ENCODE measurements at regions not wholly inside any gene's neighbourhood (a gene's known extent, or its start where the extent isn't known, plus 50 kb on each side); places are given as distances from the start of the nearest gene placed in this dataset.

DNA sequence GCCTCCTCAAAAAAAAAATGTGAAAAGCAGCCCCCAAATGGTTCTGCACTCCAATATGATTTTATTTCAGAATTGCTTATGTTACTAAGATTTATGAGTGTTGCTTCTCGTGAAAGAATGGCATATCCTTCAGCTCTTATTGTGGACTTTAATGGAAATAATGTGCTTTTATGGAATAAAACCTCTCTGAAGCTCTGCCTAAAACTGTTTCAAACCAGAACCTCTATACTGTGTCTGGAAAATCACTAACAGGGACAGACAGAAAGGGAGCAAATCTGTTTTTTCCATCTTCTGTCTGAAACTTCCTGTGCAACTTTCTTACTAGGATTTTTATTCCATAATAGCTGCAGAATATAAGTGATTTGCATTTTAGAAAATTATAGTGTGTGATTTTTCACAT lies 493.1 kb downstream of the ANKRD50 start:
- no peak for DNase-seq (ENCODE audit: low spot score)

DNA sequence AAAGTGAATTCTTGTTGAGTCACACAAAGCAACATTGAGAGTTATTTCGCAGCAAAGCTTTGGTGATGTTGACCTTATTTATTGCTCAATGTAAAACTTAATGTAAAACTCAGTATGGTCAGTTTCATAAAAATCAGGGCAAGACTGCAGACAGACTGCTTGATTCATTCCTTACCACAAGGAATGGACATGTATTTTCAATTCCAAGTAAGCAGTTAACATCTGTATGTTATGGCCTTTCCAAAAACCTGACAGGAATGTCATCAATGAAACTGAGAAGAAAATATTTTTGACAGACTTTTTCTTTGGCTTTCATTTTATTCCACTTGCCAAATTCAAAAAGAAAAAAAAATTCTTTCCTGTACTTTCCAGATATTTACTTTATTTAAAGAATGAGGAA lies 488.3 kb downstream of the ANKRD50 start:
- DNase-seq (ENCODE audit: low spot score), result no peak

DNA sequence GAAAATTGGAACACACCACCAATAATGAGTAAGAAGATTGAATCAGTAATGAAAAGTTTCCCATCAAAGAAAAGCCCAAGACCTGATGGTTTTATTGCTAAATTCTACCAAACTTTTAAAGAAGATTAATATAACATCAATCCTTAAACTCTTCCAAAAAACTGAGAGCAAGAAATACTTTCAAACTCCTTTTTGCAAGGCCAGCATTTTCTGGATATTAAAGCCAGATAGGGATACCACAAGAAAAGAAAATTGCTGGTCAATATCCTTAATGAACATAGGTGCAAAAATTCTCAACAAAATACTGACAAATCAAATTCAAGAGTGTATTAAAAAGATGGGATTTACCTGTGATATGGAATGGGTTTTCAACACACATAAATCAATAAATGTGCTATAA lies 484.6 kb downstream of the ANKRD50 start:
- no peak for DNase-seq (ENCODE audit: low spot score)

- DNase-seq (ENCODE audit: low spot score), result no peak
Observed at GRCh38 chr4:124230268-124230667, 482.3 kb downstream of the ANKRD50 start.

- no peak for DNase-seq (ENCODE audit: low spot score)
Observed at GRCh38 chr4:124234771-124235170, 477.8 kb downstream of the ANKRD50 start.

GRCh38 chr4:124243671-124244366 lies 468.7 kb downstream of the ANKRD50 start:
- no peak for DNase-seq (ENCODE audit: low spot score)

- no peak for DNase-seq (ENCODE audit: low spot score)
Observed at GRCh38 chr4:124253080-124253479, 459.5 kb downstream of the ANKRD50 start.

DNA sequence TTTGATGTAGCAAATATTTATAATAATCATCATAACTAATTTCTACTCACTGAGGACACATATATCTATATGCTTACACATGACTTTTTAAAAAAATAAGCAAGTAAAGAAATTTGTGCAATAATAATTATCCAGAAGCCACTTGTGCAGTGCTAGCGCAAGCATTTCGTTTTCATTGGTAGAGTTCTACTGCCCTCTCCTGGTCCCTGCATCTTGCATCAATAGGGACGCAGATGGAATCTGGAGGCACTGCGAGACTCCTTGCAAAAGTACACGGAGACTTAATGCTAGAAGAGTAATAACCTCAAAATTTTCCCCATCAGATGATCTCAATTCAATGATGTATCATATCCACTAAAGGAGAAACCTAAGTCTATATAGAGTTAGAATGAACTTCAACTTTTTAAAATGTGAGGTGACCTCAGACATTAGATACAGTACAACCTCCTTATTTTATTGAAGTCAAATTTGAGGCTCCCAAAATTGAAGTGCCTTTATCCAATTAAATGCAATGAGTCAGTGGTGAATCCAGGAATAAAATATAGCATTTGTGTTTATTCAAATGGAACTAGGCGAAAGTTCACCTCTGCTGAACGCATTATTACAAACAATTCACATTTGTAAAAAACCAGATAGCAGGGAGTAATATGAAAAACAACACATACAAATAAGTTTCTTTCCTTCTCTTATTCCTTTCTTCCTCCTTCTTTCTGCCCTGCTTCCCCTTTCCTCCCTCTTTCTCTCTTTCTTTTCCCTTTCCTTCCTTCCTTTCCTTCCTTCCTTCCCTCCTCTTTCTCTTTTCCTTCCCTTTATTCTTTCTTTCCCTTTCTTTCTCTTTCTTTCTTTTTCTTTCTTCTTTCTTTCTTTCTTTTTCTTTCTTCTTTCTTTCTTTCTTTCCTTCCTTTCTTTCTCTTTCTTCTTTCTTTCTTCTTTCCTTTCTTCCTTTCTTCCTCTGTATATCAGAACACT lies 450.0 kb downstream of the ANKRD50 start:
- peak; percentile 87 for DNase-seq (ENCODE audit: low spot score)

DNA sequence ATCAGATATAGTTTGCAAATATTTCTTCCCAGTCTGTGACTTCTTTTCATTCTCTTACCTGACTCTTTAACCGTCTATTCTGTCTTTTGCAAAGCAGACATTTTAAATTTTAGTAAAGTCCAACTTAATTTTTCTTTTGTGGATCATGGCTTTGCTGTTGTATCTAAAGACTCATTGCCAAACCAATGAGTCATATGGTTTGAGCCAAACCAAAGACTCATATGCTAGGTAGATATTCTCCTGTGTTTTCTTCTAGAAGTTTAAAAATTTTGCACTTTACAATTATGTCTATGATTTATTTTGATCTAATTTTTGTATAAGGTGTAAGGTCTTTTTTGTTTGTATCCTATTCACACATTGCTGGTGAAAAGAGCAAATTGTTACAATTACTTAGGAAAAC lies 446.8 kb downstream of the ANKRD50 start:
- DNase-seq (ENCODE audit: low spot score), result no peak

DNA sequence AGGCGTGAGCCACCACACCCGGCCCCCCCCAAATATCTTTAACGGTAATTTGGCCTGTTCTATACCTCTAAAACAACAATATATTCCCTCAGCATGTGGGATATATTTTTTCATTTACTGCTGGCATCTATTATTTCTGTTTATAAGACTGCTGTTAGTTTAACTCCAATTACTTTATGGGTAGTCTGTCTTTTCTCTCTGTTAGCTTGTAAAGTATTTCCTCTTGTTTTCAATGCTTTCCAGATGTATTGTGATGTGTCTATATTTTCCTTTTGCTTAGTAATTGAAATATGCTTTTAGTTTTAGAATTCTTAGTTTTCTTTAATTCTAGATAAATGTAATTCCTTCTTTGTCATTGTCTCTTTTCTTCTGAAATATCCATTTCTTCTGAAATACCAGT lies 445.8 kb downstream of the ANKRD50 start:
- no peak for DNase-seq (ENCODE audit: low spot score)

DNA sequence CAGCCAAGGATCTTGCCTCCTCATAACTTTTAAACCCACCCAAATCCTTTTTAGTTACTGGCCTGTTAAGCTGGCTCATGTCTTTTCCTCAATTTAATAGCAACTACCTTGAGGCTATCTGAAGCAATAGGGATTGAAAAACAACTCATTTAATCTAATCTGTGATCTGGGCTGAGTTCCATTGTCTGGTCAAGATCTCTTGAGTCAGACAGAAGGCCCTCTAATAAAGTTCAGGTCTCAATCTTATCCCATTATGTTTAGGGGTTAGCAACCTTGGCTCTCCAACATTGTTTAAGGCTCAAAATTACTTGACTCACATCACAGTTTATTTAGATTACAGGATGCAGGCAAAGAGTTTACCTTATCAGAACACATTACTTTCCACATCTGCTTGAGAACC lies 436.1 kb downstream of the ANKRD50 start:
- no peak for DNase-seq (ENCODE audit: low spot score)

DNA sequence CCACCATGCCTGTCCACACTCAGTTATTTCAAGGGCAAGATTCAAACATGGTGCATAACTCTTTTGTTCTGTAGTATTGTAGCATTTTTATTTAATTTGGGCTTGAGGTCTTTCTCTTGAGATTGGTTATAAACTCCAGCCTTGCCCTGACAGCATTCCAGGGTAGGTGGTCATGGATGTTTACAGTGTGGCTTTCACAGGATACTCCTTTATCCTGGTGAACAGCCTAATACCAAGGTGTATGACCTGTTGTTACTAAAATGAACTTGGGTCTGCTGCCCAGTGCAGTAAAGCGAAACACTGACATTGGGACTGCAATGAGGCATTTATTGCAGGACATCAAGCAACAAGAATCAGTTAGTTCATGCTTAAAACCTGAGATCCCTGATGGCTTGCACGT lies 434.8 kb downstream of the ANKRD50 start:
- no peak for DNase-seq (ENCODE audit: low spot score)

DNA sequence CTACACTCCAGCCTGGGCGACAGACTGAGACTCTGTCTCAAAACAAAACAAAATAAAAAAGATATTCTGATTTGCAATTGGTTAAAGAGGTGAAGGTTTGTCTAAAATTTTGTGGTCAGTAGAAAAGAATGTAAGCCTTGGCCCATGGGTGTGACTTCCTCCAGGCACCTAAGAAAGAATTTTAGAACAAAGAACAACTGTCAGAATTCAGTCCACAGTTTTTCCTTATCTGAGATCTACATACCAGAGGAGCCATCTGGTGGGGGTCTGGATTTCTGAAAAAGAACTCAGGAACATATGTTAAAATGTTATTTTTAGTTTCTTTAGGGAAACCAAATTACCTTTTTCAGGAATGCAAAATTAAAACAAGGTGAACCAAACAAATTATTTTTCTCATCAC lies 434.1 kb downstream of the ANKRD50 start:
- DNase-seq (ENCODE audit: low spot score), result no peak

GRCh38 chr4:124279741-124280140 lies 432.8 kb downstream of the ANKRD50 start:
- peak; percentile 11 for DNase-seq (ENCODE audit: low spot score)

- no peak for DNase-seq (ENCODE audit: low spot score)
Observed at GRCh38 chr4:124282301-124282898, 430.1 kb downstream of the ANKRD50 start.

DNA sequence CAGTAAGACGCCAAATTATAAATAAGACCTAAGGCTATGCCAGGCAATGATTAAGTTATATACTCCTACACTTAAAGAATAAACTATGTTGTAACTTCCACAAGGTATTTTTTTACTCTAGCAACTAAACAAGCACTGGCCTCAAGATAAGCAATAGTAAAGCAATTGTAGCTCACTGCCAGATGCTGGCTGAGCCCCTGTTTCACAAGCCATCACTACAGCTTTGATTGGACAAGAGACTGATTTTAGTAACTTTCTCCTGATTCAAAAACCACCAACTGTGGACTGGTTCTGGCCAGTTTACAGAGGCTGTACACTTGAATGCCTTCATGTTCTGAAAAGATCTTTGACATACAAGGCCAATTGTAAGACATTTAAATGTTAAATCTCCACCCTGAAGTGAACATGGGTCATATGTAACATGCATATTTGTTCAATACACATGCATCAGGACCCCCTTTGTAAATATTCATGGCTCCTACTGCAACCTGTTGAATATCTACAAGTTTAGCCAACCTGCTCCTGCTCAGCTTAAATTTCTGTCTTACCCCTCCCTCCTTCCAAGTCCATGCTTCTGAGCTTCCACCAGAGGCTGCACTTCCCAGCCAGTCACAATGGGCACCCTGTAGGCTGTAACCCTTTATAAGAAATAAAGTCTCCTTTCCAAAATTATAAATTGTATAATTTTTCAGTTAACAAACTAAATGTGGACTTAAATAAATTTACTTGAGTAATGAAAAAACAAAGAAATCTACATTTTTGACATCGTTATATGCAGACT lies 423.6 kb downstream of the ANKRD50 start:
- DNase-seq (ENCODE audit: low spot score), result no peak

- DNase-seq (ENCODE audit: low spot score), result no peak
Observed at GRCh38 chr4:124290678-124291077, 421.9 kb downstream of the ANKRD50 start.

- DNase-seq (ENCODE audit: low spot score), result no peak
Observed at GRCh38 chr4:124295413-124295812, 417.1 kb downstream of the ANKRD50 start.

GRCh38 chr4:124304941-124305340 lies 407.6 kb downstream of the ANKRD50 start:
- no peak for DNase-seq (ENCODE audit: low spot score)

DNA sequence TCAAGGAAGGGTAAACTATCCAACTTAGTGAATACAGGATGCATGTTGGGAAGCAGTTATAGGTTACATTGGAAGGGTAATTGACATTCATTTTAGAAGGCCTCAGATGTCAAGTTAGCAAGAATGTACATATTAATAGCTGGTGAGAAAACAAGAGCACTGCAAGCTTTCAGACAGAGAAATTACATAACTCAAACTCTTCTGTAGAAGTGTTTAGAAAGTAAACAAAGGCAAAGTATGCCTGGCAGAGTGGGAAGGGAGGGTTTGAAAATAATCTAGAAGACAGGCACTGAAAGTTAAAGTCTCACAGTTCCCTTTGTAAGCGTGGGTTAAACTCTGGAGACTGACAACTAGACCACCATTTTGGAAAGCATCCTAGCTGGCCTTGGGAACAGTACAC lies 406.2 kb downstream of the ANKRD50 start:
- DNase-seq (ENCODE audit: low spot score), result no peak

- DNase-seq (ENCODE audit: low spot score), result no peak
Observed at GRCh38 chr4:124307143-124307542, 405.4 kb downstream of the ANKRD50 start.

DNA sequence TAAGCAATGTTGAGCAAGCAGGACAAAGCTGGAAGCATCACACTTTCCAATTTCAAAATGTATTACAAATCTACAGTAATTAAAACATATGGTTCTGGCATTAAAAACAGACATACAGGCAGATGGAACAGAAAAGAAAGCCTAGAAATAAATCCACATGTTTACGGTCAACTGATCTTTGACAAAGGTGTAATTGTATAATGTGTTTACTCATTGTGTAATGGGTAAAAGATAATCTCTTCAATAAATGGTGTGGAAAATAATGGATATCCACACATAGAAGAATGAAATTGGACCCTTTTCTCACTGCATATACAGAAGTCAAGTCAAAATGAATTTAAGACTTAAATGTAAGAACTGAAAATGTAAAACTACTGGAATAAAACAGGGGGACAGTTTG lies 394.2 kb downstream of the ANKRD50 start:
- DNase-seq (ENCODE audit: low spot score), result no peak

Data from Ammon's horn (tissue), 1 donor.